GM12891 (cell line): ENCODE measurements at regions not wholly inside any gene's neighbourhood (a gene's known extent, or its start where the extent isn't known, plus 50 kb on each side); places are given as distances from the start of the nearest gene placed in this dataset.

Source experiments
- POLR2A ChIP-seq: IDR thresholded peaks from 2 replicates; pipeline ENCODE4 v1.6.1; 2011; ENCODE audit warnings: low read depth, low read length, control low read depth
- POLR2AphosphoS5 ChIP-seq: IDR thresholded peaks from 2 replicates; pipeline ENCODE4 v1.6.1; 2011; ENCODE audit warnings: low read depth, low read length, control low read depth

DNA sequence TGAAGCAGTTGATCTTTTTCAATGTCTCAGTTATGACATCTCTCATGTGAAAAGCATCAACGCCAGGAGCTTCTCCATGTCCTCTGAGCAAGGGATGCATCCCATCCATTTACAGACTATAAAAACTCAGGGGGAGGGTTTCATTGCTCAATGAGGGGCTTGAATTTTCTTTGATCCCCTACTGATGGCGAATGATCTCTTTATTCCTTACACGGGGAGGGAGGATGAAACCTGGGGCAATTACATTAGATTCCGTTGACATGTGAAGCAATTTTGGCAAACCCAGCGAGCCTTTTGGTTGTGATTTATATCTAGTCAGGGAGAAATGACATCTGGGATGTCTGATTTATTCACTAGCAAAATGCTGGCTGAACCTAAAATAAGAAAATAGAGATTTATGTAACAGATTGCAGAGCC is 268.9 kb downstream of the HIVEP2 start:
- no peak for TF ChIP-seq POLR2AphosphoS5
- no peak for TF ChIP-seq POLR2A
